ENCODE measurements at regions not wholly inside any gene's neighbourhood (a gene's known extent, or its start where the extent isn't known, plus 50 kb on each side); places are given as distances from the start of the nearest gene placed in this dataset.

DNA sequence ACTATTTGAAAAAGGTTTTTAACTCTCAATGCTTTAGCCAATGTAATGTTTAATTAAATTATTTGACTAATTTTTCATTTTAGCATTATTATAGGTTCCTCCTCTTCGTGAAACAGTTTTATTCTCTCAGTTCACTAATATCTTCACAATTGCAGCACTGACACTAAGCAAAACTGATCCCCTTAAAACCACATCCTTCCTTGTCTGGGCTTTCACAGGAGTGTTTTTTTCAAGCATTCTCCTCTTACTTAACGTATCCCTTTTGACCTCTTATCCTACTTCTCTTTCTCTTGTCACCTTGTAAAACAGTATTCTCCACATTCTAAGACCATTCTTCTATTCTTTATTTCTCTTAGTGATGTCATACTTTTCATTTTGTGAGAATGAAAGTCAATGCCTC, 112.8 kb downstream of the DSC3 start:
- 60% methylated on average over 1 of the region's 2 CpGs for WGBS (ENCODE audit: insufficient coverage)
- DNase-seq, result no peak
- H3K9me3 ChIP-seq (replicated peaks; ENCODE audit: control insufficient read depth, low read depth, low read length), result no peaks in the 10 kb centered on the region
- no peak overlapping the region for H3K4me3 ChIP-seq (ENCODE audit: low read length)
- no peak overlapping the region for H3K27ac ChIP-seq (ENCODE audit: low read length)
- no peaks in the 10 kb centered on the region for H3K4me1 ChIP-seq (ENCODE audit: control insufficient read depth, insufficient read depth, low read length)
- no peaks in the 10 kb centered on the region for H3K36me3 ChIP-seq (ENCODE audit: control insufficient read depth, insufficient read depth, low read length)
- no peaks in the 10 kb centered on the region for H3K27me3 ChIP-seq (ENCODE audit: control insufficient read depth, insufficient read depth, low read length)

DNA sequence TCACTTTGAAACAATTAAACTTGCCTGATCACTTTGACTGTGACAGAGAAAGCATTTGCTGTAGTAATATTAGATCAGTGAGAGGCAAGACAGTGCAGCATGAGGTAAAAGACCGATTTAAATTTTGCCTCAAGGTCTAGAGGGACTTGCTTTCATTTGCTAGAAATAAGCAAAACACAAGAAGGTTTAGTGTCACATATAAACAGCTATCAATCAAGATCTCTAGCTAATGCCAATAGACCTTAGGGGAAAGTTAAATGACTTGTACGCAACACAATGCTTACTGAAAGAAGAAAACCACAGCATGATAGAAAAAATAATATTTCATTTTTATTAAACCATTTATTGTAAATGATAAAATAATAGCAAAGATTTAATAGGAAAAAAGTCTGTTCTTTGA, 113.5 kb downstream of the DSC3 start:
- no peak overlapping the region for H3K4me3 ChIP-seq (ENCODE audit: low read length)
- H3K36me3 ChIP-seq (ENCODE audit: control insufficient read depth, insufficient read depth, low read length), result no peaks in the 10 kb centered on the region
- H3K27me3 ChIP-seq (ENCODE audit: control insufficient read depth, insufficient read depth, low read length), result no peaks in the 10 kb centered on the region
- WGBS (ENCODE audit: insufficient coverage), result no CpG with 5 or more reads among the region's 2 CpGs
- DNase-seq, result no peak
- no peak overlapping the region for H3K27ac ChIP-seq (ENCODE audit: low read length)
- H3K9me3 ChIP-seq (replicated peaks; ENCODE audit: control insufficient read depth, low read depth, low read length), result no peaks in the 10 kb centered on the region
- H3K4me1 ChIP-seq (ENCODE audit: control insufficient read depth, insufficient read depth, low read length), result no peaks in the 10 kb centered on the region

DNA sequence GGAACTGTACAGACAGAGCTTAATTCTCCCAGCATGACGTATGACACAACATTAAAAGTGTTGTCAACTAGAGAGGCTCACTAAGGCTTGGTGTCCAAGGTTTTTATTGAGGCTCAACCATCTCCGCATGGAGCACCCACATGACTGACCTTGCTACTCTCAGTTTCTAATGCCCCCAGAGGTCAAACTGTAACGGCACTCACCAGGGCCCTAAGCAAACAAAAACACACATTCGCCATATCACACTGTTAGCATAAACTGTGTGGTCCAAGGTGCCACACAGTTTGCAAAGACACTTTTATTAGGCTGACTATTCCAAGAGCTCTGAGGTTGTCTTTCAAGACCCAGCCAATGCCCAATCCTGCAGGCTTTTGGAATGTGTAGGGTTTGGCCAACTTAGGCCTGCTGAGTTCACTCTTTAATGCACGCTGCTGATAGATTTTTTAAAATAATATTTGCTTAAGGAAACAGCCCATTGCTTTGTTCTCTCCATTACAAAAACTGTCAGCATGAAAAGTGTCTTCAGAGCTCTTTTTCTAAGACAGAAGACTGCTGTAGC, 114.9 kb downstream of the DSC3 start:
- no peaks in the 10 kb centered on the region for H3K4me1 ChIP-seq (ENCODE audit: control insufficient read depth, insufficient read depth, low read length)
- no peak for DNase-seq
- WGBS (ENCODE audit: insufficient coverage), result 75% methylated on average over 3 of the region's 5 CpGs
- H3K27ac ChIP-seq (ENCODE audit: low read length), result no peak overlapping the region
- no peaks in the 10 kb centered on the region for H3K9me3 ChIP-seq (replicated peaks; ENCODE audit: control insufficient read depth, low read depth, low read length)
- no peaks in the 10 kb centered on the region for H3K27me3 ChIP-seq (ENCODE audit: control insufficient read depth, insufficient read depth, low read length)
- no peaks in the 10 kb centered on the region for H3K36me3 ChIP-seq (ENCODE audit: control insufficient read depth, insufficient read depth, low read length)
- no peak overlapping the region for H3K4me3 ChIP-seq (ENCODE audit: low read length)

DNA sequence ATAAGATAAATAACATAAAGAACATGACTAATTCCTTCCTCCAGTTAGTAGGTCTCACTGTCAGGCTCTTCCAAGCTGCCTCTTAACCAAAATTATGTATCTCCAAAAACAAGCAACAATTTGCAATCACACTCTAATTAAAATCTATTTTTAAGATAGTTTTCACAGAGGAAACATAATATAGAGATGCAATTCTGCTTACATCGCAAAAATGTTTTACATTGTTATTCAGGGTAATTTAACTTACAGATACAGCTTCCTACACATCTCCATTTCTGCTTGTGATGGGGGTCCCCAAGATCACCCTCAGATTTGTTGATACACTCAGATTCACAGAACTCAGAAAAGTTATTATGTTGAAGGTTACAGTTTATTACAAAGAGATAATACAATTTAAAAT, 115.5 kb downstream of the DSC3 start:
- no peak overlapping the region for H3K4me3 ChIP-seq (ENCODE audit: low read length)
- no peaks in the 10 kb centered on the region for H3K4me1 ChIP-seq (ENCODE audit: control insufficient read depth, insufficient read depth, low read length)
- no peaks in the 10 kb centered on the region for H3K9me3 ChIP-seq (replicated peaks; ENCODE audit: control insufficient read depth, low read depth, low read length)
- H3K27ac ChIP-seq (ENCODE audit: low read length), result no peak overlapping the region
- no peaks in the 10 kb centered on the region for H3K27me3 ChIP-seq (ENCODE audit: control insufficient read depth, insufficient read depth, low read length)
- no CpG with 5 or more reads among the region's 1 CpG for WGBS (ENCODE audit: insufficient coverage)
- no peaks in the 10 kb centered on the region for H3K36me3 ChIP-seq (ENCODE audit: control insufficient read depth, insufficient read depth, low read length)
- no peak for DNase-seq

DNA sequence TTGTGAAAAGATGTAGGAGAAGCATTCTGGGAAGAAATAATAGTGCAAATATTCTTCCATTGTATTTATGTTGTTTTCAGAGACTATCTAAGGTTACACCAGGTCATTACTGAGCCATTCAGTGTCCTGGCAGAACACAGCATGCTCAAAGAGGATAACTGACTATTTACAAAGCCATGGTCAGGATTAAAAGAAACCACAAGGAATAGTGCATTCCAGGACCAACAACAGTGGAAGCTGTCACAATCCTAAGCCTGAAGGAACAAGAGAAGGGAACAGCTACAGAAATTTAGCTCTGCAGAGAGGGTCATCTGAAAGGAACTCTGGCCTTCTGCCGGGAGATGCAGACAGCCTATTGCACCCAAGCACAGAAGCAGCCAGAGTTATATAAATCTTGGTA, 116.7 kb downstream of the DSC3 start:
- no CpG with 5 or more reads among the region's 1 CpG for WGBS (ENCODE audit: insufficient coverage)

DNA sequence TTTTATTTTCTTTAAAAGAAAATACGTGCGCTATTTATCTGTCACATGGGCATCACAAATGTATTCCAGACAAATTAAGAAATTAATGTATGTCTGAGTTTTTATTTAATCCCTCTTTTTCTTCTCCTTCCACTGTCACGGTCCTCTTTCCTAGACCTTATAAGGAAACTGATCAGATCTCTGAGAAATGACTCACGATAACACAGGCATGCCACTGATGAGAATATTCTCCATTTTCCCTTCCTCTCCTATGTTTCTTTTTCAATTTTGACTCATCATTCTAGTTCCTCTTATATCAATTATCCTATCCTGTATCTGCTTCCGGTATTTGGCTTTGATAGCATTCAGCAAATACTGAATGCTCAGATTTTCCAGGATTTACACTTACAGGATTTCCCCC, 121.8 kb downstream of the DSC3 start:
- Histone ChIP-seq H3K9me3 (replicated peaks; ENCODE audit: control insufficient read depth, low read depth, low read length) (no peaks in the 10 kb centered on the region), H3K27ac (ENCODE audit: low read length) (no peak overlapping the region), H3K27me3 (ENCODE audit: control insufficient read depth, insufficient read depth, low read length) (no peaks in the 10 kb centered on the region), H3K4me1 (ENCODE audit: control insufficient read depth, insufficient read depth, low read length) (no peaks in the 10 kb centered on the region), H3K4me3 (ENCODE audit: low read length) (no peak overlapping the region), H3K36me3 (ENCODE audit: control insufficient read depth, insufficient read depth, low read length) (no peaks in the 10 kb centered on the region)
- no CpG with 5 or more reads among the region's 5 CpGs for WGBS (ENCODE audit: insufficient coverage)
- no peak for DNase-seq

More for the DNA sequence above, 116.7 kb downstream of the DSC3 start:
- Histone ChIP-seq H3K4me1 (ENCODE audit: control insufficient read depth, insufficient read depth, low read length) (no peaks in the 10 kb centered on the region), H3K27me3 (ENCODE audit: control insufficient read depth, insufficient read depth, low read length) (no peaks in the 10 kb centered on the region), H3K9me3 (replicated peaks; ENCODE audit: control insufficient read depth, low read depth, low read length) (no peaks in the 10 kb centered on the region), H3K27ac (ENCODE audit: low read length) (no peak overlapping the region), H3K36me3 (ENCODE audit: control insufficient read depth, insufficient read depth, low read length) (no peaks in the 10 kb centered on the region), H3K4me3 (ENCODE audit: low read length) (no peak overlapping the region)
- no peak for DNase-seq

DNA sequence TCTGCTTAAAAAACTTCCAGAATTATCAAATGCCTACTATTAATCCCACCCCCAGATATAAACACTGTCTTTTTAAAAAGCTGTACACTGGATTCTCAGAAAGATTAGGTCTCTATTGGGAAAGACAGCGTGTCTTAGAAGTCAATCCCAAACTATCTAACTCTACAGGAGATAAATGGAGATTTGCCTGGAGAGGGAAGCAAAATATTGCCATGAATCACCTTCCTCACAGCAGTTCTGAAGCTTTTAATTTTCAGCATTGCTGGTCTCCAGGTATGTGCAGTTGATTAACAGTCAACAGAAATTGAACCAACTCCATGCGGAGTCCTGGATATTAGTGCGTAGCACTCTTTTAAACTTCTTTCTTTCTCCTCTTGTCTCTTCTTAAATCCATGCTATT, 122.2 kb downstream of the DSC3 start:
- Histone ChIP-seq H3K9me3 (replicated peaks; ENCODE audit: control insufficient read depth, low read depth, low read length) (no peaks in the 10 kb centered on the region), H3K36me3 (ENCODE audit: control insufficient read depth, insufficient read depth, low read length) (no peaks in the 10 kb centered on the region), H3K4me3 (ENCODE audit: low read length) (no peak overlapping the region), H3K27me3 (ENCODE audit: control insufficient read depth, insufficient read depth, low read length) (no peaks in the 10 kb centered on the region), H3K27ac (ENCODE audit: low read length) (no peak overlapping the region), H3K4me1 (ENCODE audit: control insufficient read depth, insufficient read depth, low read length) (no peaks in the 10 kb centered on the region)
- WGBS (ENCODE audit: insufficient coverage), result 80% methylated on average over 2 of the region's 3 CpGs
- DNase-seq, result peak; percentile 3

DNA sequence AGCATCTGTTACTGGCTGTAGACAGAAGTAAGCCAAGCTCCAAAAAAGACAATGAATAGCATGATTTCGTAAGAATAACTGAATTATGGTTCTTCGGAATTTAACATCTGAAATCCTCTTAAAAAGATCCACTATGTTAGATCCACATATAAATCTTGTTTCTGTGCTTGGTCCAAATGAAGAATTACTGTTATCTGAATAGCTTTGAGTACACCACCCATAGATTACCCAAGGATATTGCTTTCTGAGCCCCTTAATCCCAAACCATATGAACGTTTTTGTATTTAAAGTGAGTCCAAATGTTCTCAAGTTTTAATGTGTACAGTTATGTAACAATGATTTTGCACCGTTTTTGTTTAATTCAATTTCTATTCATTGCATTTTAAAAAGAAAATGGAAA, 124.9 kb downstream of the DSC3 start:
- H3K9me3 ChIP-seq (replicated peaks; ENCODE audit: control insufficient read depth, low read depth, low read length), result no peaks in the 10 kb centered on the region
- H3K27me3 ChIP-seq (ENCODE audit: control insufficient read depth, insufficient read depth, low read length), result no peaks in the 10 kb centered on the region
- H3K4me3 ChIP-seq (ENCODE audit: low read length), result no peak overlapping the region
- WGBS (ENCODE audit: insufficient coverage), result no CpG with 5 or more reads among the region's 4 CpGs
- DNase-seq, result peak; percentile 41
- no peak overlapping the region for H3K27ac ChIP-seq (ENCODE audit: low read length)
- H3K4me1 ChIP-seq (ENCODE audit: control insufficient read depth, insufficient read depth, low read length), result no peaks in the 10 kb centered on the region
- no peaks in the 10 kb centered on the region for H3K36me3 ChIP-seq (ENCODE audit: control insufficient read depth, insufficient read depth, low read length)

DNA sequence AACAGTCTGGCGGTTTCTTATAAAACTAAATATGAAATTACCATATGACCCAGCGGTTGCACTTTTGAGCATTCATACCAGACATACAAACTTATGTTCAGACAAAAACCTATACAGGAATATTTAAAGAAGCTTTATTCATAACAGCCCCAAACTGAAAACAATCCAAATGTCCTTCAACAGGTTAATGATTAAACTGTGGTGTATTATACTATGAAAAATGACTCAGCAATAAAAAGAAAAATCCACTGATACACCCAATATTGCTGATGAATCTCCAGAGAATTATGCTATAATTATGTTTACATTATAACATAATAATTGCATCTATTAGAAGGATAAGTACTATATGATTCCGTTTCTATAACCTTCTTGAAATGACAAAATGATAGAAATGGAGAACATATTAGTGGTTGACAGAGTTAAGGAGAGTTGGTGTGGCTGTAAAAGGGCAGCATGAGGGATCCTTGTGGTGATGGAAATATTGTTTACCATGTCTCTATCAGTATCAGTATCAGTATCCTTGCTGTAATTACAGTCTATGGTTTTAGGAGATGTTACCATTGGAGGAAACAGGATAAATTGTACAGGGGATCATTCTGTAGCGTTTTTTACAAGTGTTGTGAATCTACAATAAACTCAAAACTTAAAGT, 127.1 kb downstream of the DSC3 start:
- DNase-seq, result no peak
- no peak overlapping the region for H3K4me3 ChIP-seq (ENCODE audit: low read length)
- H3K9me3 ChIP-seq (replicated peaks; ENCODE audit: control insufficient read depth, low read depth, low read length), result no peaks in the 10 kb centered on the region
- no peaks in the 10 kb centered on the region for H3K36me3 ChIP-seq (ENCODE audit: control insufficient read depth, insufficient read depth, low read length)
- H3K27ac ChIP-seq (ENCODE audit: low read length), result no peak overlapping the region
- no peaks in the 10 kb centered on the region for H3K27me3 ChIP-seq (ENCODE audit: control insufficient read depth, insufficient read depth, low read length)
- no CpG with 5 or more reads among the region's 4 CpGs for WGBS (ENCODE audit: insufficient coverage)
- H3K4me1 ChIP-seq (ENCODE audit: control insufficient read depth, insufficient read depth, low read length), result no peaks in the 10 kb centered on the region

DNA sequence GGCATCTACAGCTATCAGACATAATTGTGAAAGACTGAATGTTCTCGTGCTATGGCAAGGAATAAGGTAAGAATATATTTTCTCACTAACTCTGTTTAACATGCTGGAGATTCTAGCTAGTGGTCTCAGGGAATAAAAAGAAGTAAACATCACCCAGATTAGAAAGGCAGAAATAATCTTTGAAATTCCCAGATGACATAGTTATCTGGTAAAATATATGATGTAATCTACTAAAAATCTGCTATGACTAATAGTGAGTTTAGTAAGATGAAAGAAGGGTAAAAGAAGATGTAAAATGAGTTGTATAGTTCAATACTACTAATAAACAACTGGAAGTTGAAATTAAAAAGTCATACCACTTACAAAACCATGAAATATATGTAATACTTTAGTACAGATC, 134.2 kb downstream of the DSC3 start:
- no CpG with 5 or more reads among the region's 1 CpG for WGBS (ENCODE audit: insufficient coverage)
- no peak for DNase-seq
- H3K36me3 ChIP-seq (ENCODE audit: control insufficient read depth, insufficient read depth, low read length), result no peaks in the 10 kb centered on the region
- H3K27ac ChIP-seq (ENCODE audit: low read length), result no peak overlapping the region
- H3K27me3 ChIP-seq (ENCODE audit: control insufficient read depth, insufficient read depth, low read length), result no peaks in the 10 kb centered on the region
- no peak overlapping the region for H3K4me3 ChIP-seq (ENCODE audit: low read length)
- H3K9me3 ChIP-seq (replicated peaks; ENCODE audit: control insufficient read depth, low read depth, low read length), result no peaks in the 10 kb centered on the region
- H3K4me1 ChIP-seq (ENCODE audit: control insufficient read depth, insufficient read depth, low read length), result no peaks in the 10 kb centered on the region

DNA sequence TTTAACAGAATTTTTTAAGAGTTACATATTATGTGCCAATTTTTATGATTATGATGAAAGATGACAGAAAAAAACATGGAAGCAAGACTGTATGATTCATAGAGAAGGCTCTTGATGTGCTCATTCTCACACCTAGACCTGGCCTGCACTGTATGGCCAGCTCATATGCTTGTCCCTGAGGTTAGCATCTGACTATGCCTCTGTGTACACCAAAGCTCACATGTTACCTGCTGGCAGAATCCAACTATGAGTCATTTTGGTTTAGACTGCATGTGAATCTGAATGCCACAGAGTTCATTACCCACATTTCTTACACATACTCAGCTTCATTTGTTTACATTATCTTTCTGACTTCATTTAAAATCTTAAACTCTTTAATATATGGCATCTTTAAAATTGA, 139.0 kb downstream of the DSC3 start:
- H3K4me3 ChIP-seq (ENCODE audit: low read length), result no peak overlapping the region
- no peaks in the 10 kb centered on the region for H3K27me3 ChIP-seq (ENCODE audit: control insufficient read depth, insufficient read depth, low read length)
- H3K27ac ChIP-seq (ENCODE audit: low read length), result no peak overlapping the region
- no peaks in the 10 kb centered on the region for H3K4me1 ChIP-seq (ENCODE audit: control insufficient read depth, insufficient read depth, low read length)
- no peaks in the 10 kb centered on the region for H3K36me3 ChIP-seq (ENCODE audit: control insufficient read depth, insufficient read depth, low read length)
- DNase-seq, result no peak
- no peaks in the 10 kb centered on the region for H3K9me3 ChIP-seq (replicated peaks; ENCODE audit: control insufficient read depth, low read depth, low read length)

Data from muscle of leg (tissue), 3 donors.